Caco-2 (cell line): ENCODE measurements at regions not wholly inside any gene's neighbourhood (a gene's known extent, or its start where the extent isn't known, plus 50 kb on each side); places are given as distances from the start of the nearest gene placed in this dataset.

Experiments
- BruUV-seq: library from RNA; stranded (reverse); fragments of 400-500 nt; replicated peaks from 2 replicates; lab custom pipeline; 2021; lab: Mats Ljungman, UMichigan
- CTCF ChIA-PET: fragments of 300-600 bp; sonication (Branson Sonifier 250); formaldehyde crosslinking; loops from one replicate; lab custom pipeline; 2022; ENCODE audit warnings: antibody characterized with exemption; lab: Charles Lee
- POLR2A ChIA-PET: fragments of 300-600 bp; sonication (Branson Sonifier 250); formaldehyde crosslinking; loops from one replicate; lab custom pipeline; 2022; ENCODE audit warnings: antibody characterized with exemption; lab: Charles Lee
- DNase-seq, 2 experiments: peaks; one replicate each; pipeline versions ENCODE4 v3.0.0 to v3.0.0-alpha.2; 2020 to 2022
- H3K27me3 ChIP-seq: replicated peaks from 2 replicates; pipeline ENCODE4 v1.6.0; 2011; ENCODE audit warnings: low read length; ENCODE audit not compliant: control insufficient read depth, insufficient read depth
- H3K36me3 ChIP-seq: 2 replicates; pipeline ENCODE4 v1.5.1; 2011; ENCODE audit warnings: low read length; ENCODE audit not compliant: control insufficient read depth, insufficient read depth
- H3K4me1 ChIP-seq: fragments of 250-450 bp; sonication (Bioruptor Pico); 2 replicates; pipeline ENCODE4 v1.5.1; 2020; ENCODE audit warnings: mild to moderate bottlenecking
- H3K4me3 ChIP-seq: 2 replicates; pipeline ENCODE4 v1.5.1; 2011; ENCODE audit warnings: low read depth, mild to moderate bottlenecking, control low read depth, low read length
- H3K9me3 ChIP-seq: fragments of 250-450 bp; sonication (Bioruptor Pico); 2 replicates; pipeline ENCODE4 v1.5.1; 2020; ENCODE audit warnings: mild to moderate bottlenecking, moderate library complexity
- H3K27ac Mint-ChIP-seq: one replicate; pipeline ENCODE4 v1.8.0; 2022; ENCODE audit warnings: mixed read lengths; ENCODE audit not compliant: unreplicated experiment
- H3K27me3 Mint-ChIP-seq: one replicate; pipeline ENCODE4 v1.8.0; 2022; ENCODE audit warnings: mixed read lengths; ENCODE audit not compliant: insufficient read depth, unreplicated experiment
- H3K36me3 Mint-ChIP-seq: one replicate; pipeline ENCODE4 v1.8.0; 2022; ENCODE audit warnings: mild to moderate bottlenecking, mixed read lengths; ENCODE audit not compliant: insufficient read depth, unreplicated experiment
- H3K4me1 Mint-ChIP-seq: one replicate; pipeline ENCODE4 v1.8.0; 2022; ENCODE audit warnings: low read depth, mixed read lengths; ENCODE audit not compliant: unreplicated experiment
- H3K4me3 Mint-ChIP-seq: one replicate; pipeline ENCODE4 v1.8.0; 2022; ENCODE audit warnings: mild to moderate bottlenecking, moderate library complexity, mixed read lengths; ENCODE audit not compliant: unreplicated experiment
- H3K9me3 Mint-ChIP-seq: one replicate; pipeline ENCODE4 v1.8.0; 2022; ENCODE audit warnings: mixed read lengths; ENCODE audit not compliant: unreplicated experiment
- intact Hi-C: fragments of 100-400 bp; cut with micrococcal nuclease; formaldehyde crosslinking; loops from one replicate; pipeline ENCODE4 v1.10.0; 2022; ENCODE audit not compliant: unreplicated experiment
- TF ChIP-seq, protein P1 (sequence below), 2 experiments: fragments of 200-600 bp in 1 of 2; IDR thresholded peaks; 1 replicate in 1 of 2; 2 replicates in 1 of 2; pipeline versions ENCODE4 v1.5.1 to v1.8.0; 2011 to 2022; ENCODE audit warnings: antibody characterized with exemption in 1 of 2, control low read depth in 1 of 2, inconsistent platforms in 1 of 2, low read depth in 1 of 2, low read length in 1 of 2, mild to moderate bottlenecking in 1 of 2, moderate library complexity in 1 of 2; ENCODE audit not compliant: insufficient read depth in 1 of 2, severe bottlenecking in 1 of 2, unreplicated experiment in 1 of 2

DNA sequence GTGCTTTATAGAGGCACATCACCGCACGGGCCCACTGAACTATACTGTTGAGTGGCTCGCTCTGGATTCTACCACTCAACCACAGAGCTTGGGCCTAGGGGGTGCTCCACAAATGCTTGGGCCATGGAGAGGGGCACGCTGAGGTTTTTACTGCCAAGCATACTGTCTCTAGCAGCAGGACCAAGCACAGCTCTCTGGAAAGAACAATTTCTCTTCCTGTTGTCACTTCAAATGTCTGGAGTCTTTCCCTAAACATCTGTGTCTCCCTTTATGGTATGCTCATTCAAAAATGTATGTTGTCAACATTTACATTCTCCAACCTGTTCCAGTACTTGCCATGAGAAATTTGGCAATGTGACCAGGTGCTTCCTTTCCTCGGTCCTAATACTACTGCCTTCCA lies 114.7 kb upstream of the TPM1 start:
- H3K9me3 Mint-ChIP-seq = no peaks in the 10 kb centered on the region
- no peak overlapping the region for H3K27ac Mint-ChIP-seq
- TF ChIP-seq, protein P1, sequence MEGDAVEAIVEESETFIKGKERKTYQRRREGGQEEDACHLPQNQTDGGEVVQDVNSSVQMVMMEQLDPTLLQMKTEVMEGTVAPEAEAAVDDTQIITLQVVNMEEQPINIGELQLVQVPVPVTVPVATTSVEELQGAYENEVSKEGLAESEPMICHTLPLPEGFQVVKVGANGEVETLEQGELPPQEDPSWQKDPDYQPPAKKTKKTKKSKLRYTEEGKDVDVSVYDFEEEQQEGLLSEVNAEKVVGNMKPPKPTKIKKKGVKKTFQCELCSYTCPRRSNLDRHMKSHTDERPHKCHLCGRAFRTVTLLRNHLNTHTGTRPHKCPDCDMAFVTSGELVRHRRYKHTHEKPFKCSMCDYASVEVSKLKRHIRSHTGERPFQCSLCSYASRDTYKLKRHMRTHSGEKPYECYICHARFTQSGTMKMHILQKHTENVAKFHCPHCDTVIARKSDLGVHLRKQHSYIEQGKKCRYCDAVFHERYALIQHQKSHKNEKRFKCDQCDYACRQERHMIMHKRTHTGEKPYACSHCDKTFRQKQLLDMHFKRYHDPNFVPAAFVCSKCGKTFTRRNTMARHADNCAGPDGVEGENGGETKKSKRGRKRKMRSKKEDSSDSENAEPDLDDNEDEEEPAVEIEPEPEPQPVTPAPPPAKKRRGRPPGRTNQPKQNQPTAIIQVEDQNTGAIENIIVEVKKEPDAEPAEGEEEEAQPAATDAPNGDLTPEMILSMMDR (IDR thresholded peaks at IDR 0.05; ENCODE audit: insufficient read depth in 1 of 2, low read depth in 1 of 2, low read length in 1 of 2, severe bottlenecking in 1 of 2, unreplicated experiment in 1 of 2) = no peak
- intact Hi-C loops = no loop called here
- H3K4me1 ChIP-seq = no peaks in the 10 kb centered on the region; the same call in none of the 2 replicates
- ChIA-PET POLR2A (interaction anchor here (0.6 kb wide), 1 partner anchor 67 kb away, joined by 3 read pairs; no protein-coding TSS in a partner anchor), CTCF (no interaction called here)
- no TSS peak for BruUV-seq
- no peaks in the 10 kb centered on the region for H3K9me3 ChIP-seq
- no peaks in the 10 kb centered on the region for H3K27me3 ChIP-seq
- DNase-seq = no peak
- H3K36me3 Mint-ChIP-seq = no peaks in the 10 kb centered on the region
- no peak overlapping the region for H3K4me3 ChIP-seq
- H3K4me3 Mint-ChIP-seq = no peak overlapping the region
- peaks cover 12% of the 10 kb centered on the region for H3K4me1 Mint-ChIP-seq
- no peaks in the 10 kb centered on the region for H3K36me3 ChIP-seq
- H3K27me3 Mint-ChIP-seq = no peaks in the 10 kb centered on the region

DNA sequence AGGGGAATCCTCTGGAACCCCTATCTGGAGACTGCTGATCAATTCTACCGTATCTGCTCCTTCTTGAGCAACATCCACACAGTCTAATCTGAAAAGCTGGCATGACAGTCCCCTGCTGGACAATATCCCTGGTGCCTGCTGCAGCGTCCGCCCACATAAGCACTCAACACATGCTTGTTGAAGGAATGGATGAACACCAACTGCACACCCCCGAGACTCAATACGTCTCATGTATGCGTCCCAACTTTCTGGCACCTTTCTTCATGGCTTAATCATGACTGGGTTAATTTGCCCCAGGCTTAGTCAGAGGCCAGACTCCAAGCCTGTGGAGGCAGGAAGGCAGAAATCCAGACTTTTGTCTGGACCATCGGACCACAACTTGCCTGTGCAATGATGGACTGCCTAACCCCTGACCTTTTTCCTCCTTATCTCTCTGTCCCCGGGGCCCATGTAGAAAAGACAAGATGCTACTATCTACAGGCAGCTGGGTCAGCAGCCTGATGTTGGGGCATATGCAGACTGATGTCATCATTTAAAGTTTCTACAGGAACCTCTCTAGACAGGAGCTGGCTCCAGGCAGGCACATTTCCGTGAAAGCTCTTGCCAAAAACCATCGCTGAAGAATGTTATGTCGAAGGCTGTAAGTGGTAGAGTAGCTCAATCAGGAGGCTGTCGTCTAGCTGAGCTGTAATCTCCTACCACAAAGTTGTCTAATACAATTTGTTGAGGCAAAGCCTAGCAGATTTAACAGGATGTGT lies 114.1 kb upstream of the TPM1 start:
- H3K36me3 ChIP-seq = no peaks in the 10 kb centered on the region
- H3K4me1 ChIP-seq = no peaks in the 10 kb centered on the region; the same call in none of the 2 replicates
- H3K9me3 ChIP-seq = no peaks in the 10 kb centered on the region
- BruUV-seq = no TSS peak
- Mint-ChIP-seq H3K27me3 (no peaks in the 10 kb centered on the region), H3K4me3 (no peak overlapping the region), H3K9me3 (no peaks in the 10 kb centered on the region), H3K4me1 (peaks cover 12% of the 10 kb centered on the region), H3K27ac (no peak overlapping the region), H3K36me3 (no peaks in the 10 kb centered on the region)
- intact Hi-C loops = no loop called here
- no peak overlapping the region for H3K4me3 ChIP-seq
- TF ChIP-seq, protein P1 (IDR thresholded peaks at IDR 0.05; ENCODE audit: insufficient read depth in 1 of 2, low read depth in 1 of 2, low read length in 1 of 2, severe bottlenecking in 1 of 2, unreplicated experiment in 1 of 2) = peak in 1 of 2 experiments; percentile 14
- H3K27me3 ChIP-seq = no peaks in the 10 kb centered on the region
- ChIA-PET CTCF (no interaction called here), POLR2A (no interaction called here)
- peak; percentile 22 to 57 for DNase-seq

DNA sequence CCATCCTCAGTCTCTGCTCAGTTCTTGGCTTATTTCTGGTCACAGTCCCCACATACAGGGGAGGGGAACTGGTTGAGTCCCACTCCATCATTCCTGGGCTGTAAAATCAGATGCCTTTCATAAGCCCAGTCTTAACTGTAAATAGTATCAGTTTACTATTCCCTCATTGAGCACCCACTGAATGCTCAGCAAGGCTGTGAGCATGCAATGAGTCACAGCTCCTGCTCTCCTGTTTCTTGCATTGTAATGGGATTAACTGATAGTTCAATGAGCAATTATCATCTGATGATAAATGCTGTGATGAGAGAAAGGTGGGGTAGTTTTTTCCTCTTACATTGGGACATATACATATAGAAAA lies 113.6 kb upstream of the TPM1 start:
- DNase-seq = no peak
- Mint-ChIP-seq H3K4me3 (no peak overlapping the region), H3K4me1 (peaks cover 12% of the 10 kb centered on the region), H3K36me3 (no peaks in the 10 kb centered on the region), H3K27ac (no peak overlapping the region), H3K27me3 (no peaks in the 10 kb centered on the region), H3K9me3 (no peaks in the 10 kb centered on the region)
- no TSS peak for BruUV-seq
- ChIA-PET POLR2A (no interaction called here), CTCF (no interaction called here)
- H3K4me1 ChIP-seq = no peaks in the 10 kb centered on the region; the same call in none of the 2 replicates
- no peak overlapping the region for H3K4me3 ChIP-seq
- intact Hi-C loops = no loop called here
- H3K36me3 ChIP-seq = no peaks in the 10 kb centered on the region
- no peaks in the 10 kb centered on the region for H3K9me3 ChIP-seq
- TF ChIP-seq, protein P1 (IDR thresholded peaks at IDR 0.05; ENCODE audit: insufficient read depth in 1 of 2, low read depth in 1 of 2, low read length in 1 of 2, severe bottlenecking in 1 of 2, unreplicated experiment in 1 of 2) = no peak
- no peaks in the 10 kb centered on the region for H3K27me3 ChIP-seq
